Naive B cell (primary cell): ENCODE measurements at regions not wholly inside any gene's neighbourhood (a gene's known extent, or its start where the extent isn't known, plus 50 kb on each side); places are given as distances from the start of the nearest gene placed in this dataset.
A peak's percentile ranks its signal among the peaks of the same experiment; 100 is the strongest.

Experiments used
- ATAC-seq, 2 donors: fragments of 150-1000 bp; cut with Tn5 transposase; 2 replicates each; pipeline ENCODE4 v1.10.0; 2021; ENCODE audit warnings: low read depth in 2 of 2, mild to moderate bottlenecking in 2 of 2, moderate library complexity in 2 of 2
- DNase-seq: peaks from one replicate; pipeline ENCODE4 v3.0.0; 2022
- H3K27ac Mint-ChIP-seq, 6 donors: one replicate each; pipeline ENCODE4 v1.8.0; 2020 to 2022; ENCODE audit warnings: mild to moderate bottlenecking in 6 of 6, mixed read lengths in 6 of 6, moderate library complexity in 5 of 6, inconsistent platforms in 2 of 6
- H3K27me3 Mint-ChIP-seq, 3 donors: one replicate each; pipeline ENCODE4 v1.8.0; 2021 to 2022; ENCODE audit warnings: mixed read lengths in 3 of 3, mild to moderate bottlenecking in 1 of 3
- H3K36me3 Mint-ChIP-seq, 2 donors: one replicate each; pipeline ENCODE4 v1.8.0; 2020 to 2022; ENCODE audit warnings: mixed read lengths in 2 of 2, inconsistent platforms in 1 of 2, mild to moderate bottlenecking in 1 of 2
- H3K4me1 Mint-ChIP-seq, 3 donors: one replicate each; pipeline ENCODE4 v1.8.0; 2020 to 2022; ENCODE audit warnings: mixed read lengths in 3 of 3, inconsistent platforms in 1 of 3, mild to moderate bottlenecking in 1 of 3, moderate library complexity in 1 of 3
- H3K4me3 Mint-ChIP-seq, 8 donors: one replicate each; pipeline ENCODE4 v1.8.0; 2020 to 2022; ENCODE audit warnings: mild to moderate bottlenecking in 8 of 8, mixed read lengths in 8 of 8, moderate library complexity in 8 of 8, inconsistent platforms in 2 of 8
- H3K9me3 Mint-ChIP-seq, 7 donors: one replicate each; pipeline ENCODE4 v1.8.0; 2020 to 2022; ENCODE audit warnings: mixed read lengths in 7 of 7, mild to moderate bottlenecking in 5 of 7, inconsistent platforms in 2 of 7, moderate library complexity in 1 of 7

- H3K36me3 Mint-ChIP-seq: no peaks in the 10 kb centered on the region
- DNase-seq (no peak), ATAC-seq (no peak)
- H3K4me1 Mint-ChIP-seq: no peaks in the 10 kb centered on the region
- no peak overlapping the region for H3K27ac Mint-ChIP-seq
- H3K4me3 Mint-ChIP-seq: no peak overlapping the region
- peaks cover 0 to 11% (median 3%) of the 10 kb centered on the region in 7 donors for H3K9me3 Mint-ChIP-seq
- H3K27me3 Mint-ChIP-seq: peaks cover 0 to 19% (median 2%) of the 10 kb centered on the region in 3 donors
Measured at GRCh38 chr15:96171853-96172296, 158.6 kb upstream of the NR2F2 start.

DNA sequence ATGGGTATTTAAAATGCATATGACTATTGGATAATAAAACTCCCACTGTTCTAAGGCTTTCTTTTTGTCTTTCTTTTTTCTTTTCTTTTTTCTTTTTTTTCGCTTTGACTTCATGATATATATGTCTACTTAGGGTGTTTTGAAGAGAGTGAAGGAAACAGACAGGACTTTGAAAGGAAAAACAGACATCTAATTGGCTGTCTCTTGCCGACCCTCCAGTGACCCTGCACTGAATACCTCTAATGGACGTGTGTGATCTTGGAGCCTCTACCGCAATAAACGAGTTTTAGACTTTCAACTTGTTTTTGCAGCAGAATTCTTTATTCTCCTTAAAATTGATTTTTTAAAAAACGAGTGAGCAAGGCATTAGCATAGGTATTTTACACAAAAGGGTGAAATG lies 158.1 kb upstream of the NR2F2 start:
- Mint-ChIP-seq H3K9me3 (peaks cover 0 to 11% (median 3%) of the 10 kb centered on the region in 7 donors), H3K27ac (no peak overlapping the region), H3K27me3 (peaks cover 0 to 16% (median 0%) of the 10 kb centered on the region in 3 donors), H3K4me3 (no peak overlapping the region), H3K4me1 (no peaks in the 10 kb centered on the region), H3K36me3 (no peaks in the 10 kb centered on the region)
- DNase-seq (no peak), ATAC-seq (no peak)

- Mint-ChIP-seq H3K4me1 (no peaks in the 10 kb centered on the region), H3K27ac (no peak overlapping the region), H3K4me3 (no peak overlapping the region), H3K9me3 (peaks cover 0 to 4% (median 2%) of the 10 kb centered on the region in 7 donors), H3K27me3 (no peaks in the 10 kb centered on the region), H3K36me3 (no peaks in the 10 kb centered on the region)
- ATAC-seq (no peak), DNase-seq (no peak)
Measured at GRCh38 chr15:96176831-96177230, 153.7 kb upstream of the NR2F2 start.

GRCh38 chr15:96177279-96177678 lies 153.2 kb upstream of the NR2F2 start:
- no peak overlapping the region for H3K27ac Mint-ChIP-seq
- no peak overlapping the region for H3K4me3 Mint-ChIP-seq
- peaks cover 0 to 4% (median 2%) of the 10 kb centered on the region in 7 donors for H3K9me3 Mint-ChIP-seq
- no peaks in the 10 kb centered on the region for H3K27me3 Mint-ChIP-seq
- DNase-seq (no peak), ATAC-seq (no peak)
- H3K4me1 Mint-ChIP-seq: no peaks in the 10 kb centered on the region
- H3K36me3 Mint-ChIP-seq: no peaks in the 10 kb centered on the region

- no peak for DNase-seq
- no peak overlapping the region for H3K27ac Mint-ChIP-seq
Measured at GRCh38 chr15:96180087-96180748, 150.3 kb upstream of the NR2F2 start.

DNA sequence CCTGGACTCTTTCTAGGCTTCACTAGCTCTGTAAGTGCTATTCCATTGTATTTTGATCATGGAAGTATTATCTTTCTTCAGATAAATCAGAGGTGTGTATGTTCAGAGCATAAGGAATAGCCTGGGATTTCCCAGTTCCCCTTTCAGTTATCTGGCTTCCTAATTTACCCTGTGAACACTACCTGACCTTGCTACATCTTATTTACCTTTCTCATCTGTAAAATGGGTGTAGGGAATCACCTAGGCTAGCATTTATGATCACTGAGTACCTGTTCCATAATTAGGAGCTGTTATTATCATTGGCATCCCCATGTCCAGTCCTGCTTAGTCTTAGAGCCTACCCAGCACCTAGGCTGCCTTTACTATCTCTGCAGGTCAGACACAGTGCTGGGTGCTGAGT lies 149.3 kb upstream of the NR2F2 start:
- no peak for ATAC-seq
- H3K27me3 Mint-ChIP-seq: no peaks in the 10 kb centered on the region
- H3K36me3 Mint-ChIP-seq: no peaks in the 10 kb centered on the region

More at GRCh38 chr15:96180087-96180748, 150.3 kb upstream of the NR2F2 start:
- no peaks in the 10 kb centered on the region for H3K4me1 Mint-ChIP-seq
- ATAC-seq: no peak
- no peaks in the 10 kb centered on the region for H3K36me3 Mint-ChIP-seq
- H3K9me3 Mint-ChIP-seq: peaks cover 0 to 8% (median 2%) of the 10 kb centered on the region in 7 donors
- no peak overlapping the region for H3K4me3 Mint-ChIP-seq
- no peaks in the 10 kb centered on the region for H3K27me3 Mint-ChIP-seq

DNA sequence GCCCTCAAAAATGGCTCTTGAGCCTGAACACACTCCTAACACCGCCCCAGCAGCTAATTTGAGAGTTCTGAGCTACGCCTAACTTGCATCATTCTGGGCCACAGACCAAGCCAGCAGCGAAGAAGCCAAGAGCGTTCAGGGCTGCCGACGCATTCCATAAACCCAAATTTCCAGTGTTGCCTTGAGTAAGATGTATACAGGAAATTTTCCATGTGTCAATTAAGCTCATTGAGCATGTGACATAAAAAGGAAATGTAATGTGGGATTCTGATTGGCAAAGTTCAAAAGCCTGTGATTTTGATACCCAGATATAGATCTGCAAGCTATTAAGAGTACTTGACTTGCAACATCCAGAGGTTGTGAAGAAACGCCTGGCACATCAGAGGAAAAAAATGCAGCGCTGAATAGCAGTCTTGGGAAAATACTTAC lies 148.6 kb upstream of the NR2F2 start:
- Mint-ChIP-seq H3K27me3 (no peaks in the 10 kb centered on the region), H3K9me3 (peaks cover 0 to 13% (median 2%) of the 10 kb centered on the region in 7 donors)

More for the DNA sequence above, 149.3 kb upstream of the NR2F2 start:
- Mint-ChIP-seq H3K4me3 (no peak overlapping the region), H3K27ac (no peak overlapping the region), H3K9me3 (peaks cover 0 to 13% (median 2%) of the 10 kb centered on the region in 7 donors), H3K4me1 (no peaks in the 10 kb centered on the region)
- DNase-seq: no peak

GRCh38 chr15:96182736-96183513 lies 147.6 kb upstream of the NR2F2 start:
- H3K4me3 Mint-ChIP-seq: no peak overlapping the region
- ATAC-seq (no peak), DNase-seq (no peak)
- no peaks in the 10 kb centered on the region for H3K36me3 Mint-ChIP-seq
- no peaks in the 10 kb centered on the region for H3K27me3 Mint-ChIP-seq
- no peak overlapping the region for H3K27ac Mint-ChIP-seq
- H3K4me1 Mint-ChIP-seq: no peaks in the 10 kb centered on the region
- H3K9me3 Mint-ChIP-seq: peaks cover 0 to 13% (median 2%) of the 10 kb centered on the region in 7 donors

More for the DNA sequence above, 148.6 kb upstream of the NR2F2 start:
- Mint-ChIP-seq H3K4me1 (no peaks in the 10 kb centered on the region), H3K36me3 (no peaks in the 10 kb centered on the region), H3K27ac (peak overlapping the region in 1 of 6 donors; percentile 34), H3K4me3 (no peak overlapping the region)
- ATAC-seq (no peak), DNase-seq (no peak)

- ATAC-seq (no peak), DNase-seq (no peak)
- H3K36me3 Mint-ChIP-seq: no peaks in the 10 kb centered on the region
- no peaks in the 10 kb centered on the region for H3K27me3 Mint-ChIP-seq
- no peak overlapping the region for H3K4me3 Mint-ChIP-seq
- no peaks in the 10 kb centered on the region for H3K4me1 Mint-ChIP-seq
- no peak overlapping the region for H3K27ac Mint-ChIP-seq
- peaks cover 0 to 11% (median 2%) of the 10 kb centered on the region in 7 donors for H3K9me3 Mint-ChIP-seq
Measured at GRCh38 chr15:96183514-96183850, 147.0 kb upstream of the NR2F2 start.

DNA sequence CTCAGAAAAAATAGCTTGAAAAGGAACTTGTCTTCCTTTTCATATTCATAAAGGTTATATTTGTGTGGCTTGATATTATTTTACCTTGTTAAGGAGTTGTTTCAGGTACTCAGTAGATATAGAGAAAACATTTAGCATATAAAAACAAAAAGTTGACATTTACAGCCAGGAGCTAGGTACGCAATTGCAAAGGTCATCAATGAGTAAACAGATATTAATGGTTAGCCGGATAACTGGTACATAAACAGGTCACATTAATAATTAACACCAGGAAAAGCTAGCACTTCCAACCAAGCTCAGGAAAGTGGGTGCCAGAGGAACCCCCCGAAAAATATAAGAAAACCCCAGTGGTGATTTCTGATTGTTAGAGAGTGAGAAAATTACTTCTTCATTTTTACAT lies 146.6 kb upstream of the NR2F2 start:
- H3K27me3 Mint-ChIP-seq: no peaks in the 10 kb centered on the region
- peaks cover 0 to 9% (median 0%) of the 10 kb centered on the region in 7 donors for H3K9me3 Mint-ChIP-seq
- H3K4me1 Mint-ChIP-seq: no peaks in the 10 kb centered on the region
- H3K27ac Mint-ChIP-seq: no peak overlapping the region
- no peak overlapping the region for H3K4me3 Mint-ChIP-seq
- ATAC-seq (no peak), DNase-seq (no peak)
- H3K36me3 Mint-ChIP-seq: no peaks in the 10 kb centered on the region

GRCh38 chr15:96184297-96184696 lies 146.2 kb upstream of the NR2F2 start:
- DNase-seq (no peak), ATAC-seq (no peak)
- no peaks in the 10 kb centered on the region for H3K36me3 Mint-ChIP-seq
- H3K27me3 Mint-ChIP-seq: no peaks in the 10 kb centered on the region
- no peak overlapping the region for H3K27ac Mint-ChIP-seq
- no peak overlapping the region for H3K4me3 Mint-ChIP-seq
- peaks cover 0 to 9% (median 0%) of the 10 kb centered on the region in 7 donors for H3K9me3 Mint-ChIP-seq
- no peaks in the 10 kb centered on the region for H3K4me1 Mint-ChIP-seq

DNA sequence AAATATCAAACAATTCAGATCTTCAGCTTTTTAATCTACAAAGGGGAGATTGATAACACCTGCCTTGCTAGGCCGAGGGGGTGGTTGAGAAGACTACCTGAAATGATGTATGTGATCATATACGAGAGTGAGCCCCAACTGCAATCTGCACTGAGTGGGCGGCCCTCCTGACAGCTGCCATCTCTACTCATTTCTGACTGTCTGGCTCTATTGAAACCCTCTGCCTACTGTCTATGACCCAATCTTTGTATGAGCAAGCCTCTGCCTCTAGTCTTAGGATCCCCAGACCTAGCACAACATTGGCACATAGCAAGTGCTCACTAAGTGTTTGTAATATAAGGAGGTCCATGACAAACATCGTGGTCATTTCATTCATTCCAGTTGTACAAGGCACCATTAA lies 144.4 kb upstream of the NR2F2 start:
- no peak for DNase-seq
- no peaks in the 10 kb centered on the region for H3K27me3 Mint-ChIP-seq
- H3K4me1 Mint-ChIP-seq: no peaks in the 10 kb centered on the region
- no peak overlapping the region for H3K27ac Mint-ChIP-seq
- no peak overlapping the region for H3K4me3 Mint-ChIP-seq
- ATAC-seq: no peak
- H3K9me3 Mint-ChIP-seq: peaks cover 0 to 9% (median 3%) of the 10 kb centered on the region in 7 donors
- no peaks in the 10 kb centered on the region for H3K36me3 Mint-ChIP-seq

DNA sequence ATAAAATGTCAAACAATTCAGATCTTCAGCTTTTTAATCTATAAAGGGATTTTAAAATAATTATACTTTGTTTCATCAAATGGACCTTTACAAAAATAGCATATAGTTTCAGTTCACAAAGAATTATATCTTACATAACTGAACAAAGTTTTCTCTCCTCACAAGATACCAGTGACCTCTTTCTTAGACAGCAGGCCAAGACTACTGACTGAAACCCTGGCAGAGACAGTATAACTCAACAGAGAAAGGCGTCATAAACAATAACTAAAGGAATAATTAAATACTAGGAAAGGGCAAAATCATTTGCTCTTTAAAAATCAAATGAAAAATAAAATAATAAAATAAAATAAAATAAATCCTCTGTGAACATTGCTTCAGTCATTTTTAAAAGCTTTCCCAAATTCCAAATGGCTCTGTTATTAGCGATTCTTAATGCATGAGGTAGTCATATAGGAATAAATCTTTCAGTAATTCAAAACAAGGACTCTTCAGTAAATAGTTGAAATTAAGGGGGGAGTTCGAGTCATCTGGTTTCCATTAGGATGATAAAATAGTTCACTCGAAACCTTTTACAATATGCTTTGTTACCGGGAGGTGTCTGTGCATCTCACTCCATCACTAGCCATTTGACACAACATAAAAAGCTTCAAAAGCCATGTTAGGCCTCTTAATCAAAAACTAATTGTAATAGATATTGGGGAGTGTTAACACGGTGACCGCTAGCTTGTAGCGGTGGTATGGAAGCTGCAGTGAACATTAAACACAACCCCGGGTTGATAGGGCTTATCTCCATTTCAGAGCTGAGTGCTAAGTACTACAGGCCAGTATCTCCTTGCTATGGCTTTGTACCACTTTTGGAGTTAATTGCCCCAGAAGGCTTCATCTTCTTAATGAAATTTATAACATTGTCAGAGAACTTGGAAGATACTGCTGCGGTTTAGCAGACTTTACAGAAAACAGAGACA lies 142.9 kb upstream of the NR2F2 start:
- Mint-ChIP-seq H3K36me3 (no peaks in the 10 kb centered on the region), H3K27me3 (no peaks in the 10 kb centered on the region), H3K9me3 (peaks cover 0 to 12% (median 3%) of the 10 kb centered on the region in 7 donors), H3K27ac (no peak overlapping the region), H3K4me1 (no peaks in the 10 kb centered on the region), H3K4me3 (no peak overlapping the region)
- ATAC-seq (no peak), DNase-seq (no peak)
